A673 (cell line): ENCODE measurements at regions not wholly inside any gene's neighbourhood (a gene's known extent, or its start where the extent isn't known, plus 50 kb on each side); places are given as distances from the start of the nearest gene placed in this dataset.

Source experiments
- CTCF ChIP-seq: fragments of 300-800, 200-600 bp; sonication (generic); conservative IDR thresholded peaks from 2 replicates; pipeline ENCODE4 v1.5.1; 2017; ENCODE audit warnings: low read depth, mild to moderate bottlenecking, antibody characterized with exemption, low read length, moderate library complexity, mixed read lengths
- EZH2 ChIP-seq: fragments of 200-600 bp; sonication (generic); IDR thresholded peaks from 2 replicates; pipeline ENCODE4 v1.6.1; 2017; ENCODE audit warnings: borderline replicate concordance, low read depth, mild to moderate bottlenecking, mixed read lengths, antibody characterized with exemption, low read length; ENCODE audit not compliant: poor library complexity, severe bottlenecking

GRCh38 chr7:89655946-89656345, 498.3 kb upstream of the STEAP1 start:
- TF ChIP-seq CTCF (no peak), EZH2 (no peak)
